ENCODE measurements at regions not wholly inside any gene's neighbourhood (a gene's known extent, or its start where the extent isn't known, plus 50 kb on each side); places are given as distances from the start of the nearest gene placed in this dataset.

DNA sequence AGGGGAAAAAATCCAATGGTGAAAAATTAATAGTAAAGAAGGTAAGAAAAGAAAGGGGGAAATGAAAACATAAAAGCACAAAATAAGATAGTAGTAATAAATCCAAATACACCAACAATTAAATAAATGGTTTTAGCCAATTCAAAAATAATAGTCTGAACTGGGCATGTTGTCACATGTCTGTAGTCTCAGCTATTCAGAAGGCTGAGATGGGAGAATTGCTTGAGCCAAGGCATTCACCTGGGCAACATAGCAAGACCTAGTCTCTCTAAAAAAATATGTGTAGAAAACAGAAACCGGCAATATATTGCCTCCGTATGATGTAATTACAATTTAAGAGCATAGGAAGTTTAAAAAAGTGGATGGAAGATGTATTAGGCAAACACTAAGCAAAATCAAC lies 311.3 kb upstream of the FERMT1 start:
- Histone ChIP-seq H3K9ac (ENCODE audit: low read depth in 1 of 2, low read length in 2 of 2) (no peak overlapping the region), H3K9me3 (ENCODE audit: control insufficient read depth in 4 of 4, low read length in 3 of 4) (peaks cover 0 to 6% (median 2%) of the 10 kb centered on the region in 4 donors), H3K27ac (ENCODE audit: low read depth in 1 of 2, low read length in 2 of 2) (no peak overlapping the region), H3K27me3 (ENCODE audit: control insufficient read depth in 4 of 4, insufficient read depth in 4 of 4, low read length in 3 of 4) (peaks cover 0 to 3% (median 0%) of the 10 kb centered on the region in 4 donors), H3K4me1 (ENCODE audit: control insufficient read depth in 4 of 4, insufficient read depth in 4 of 4, low read length in 3 of 4) (no peaks in the 10 kb centered on the region), H3K4me3 (ENCODE audit: low read depth in 1 of 3, low read length in 3 of 3) (no peak overlapping the region), H3K36me3 (ENCODE audit: control insufficient read depth in 4 of 4, insufficient read depth in 3 of 4, low read depth in 1 of 4, low read length in 3 of 4) (no peaks in the 10 kb centered on the region)
- WGBS = 88% methylated on average over 2 of the region's 2 CpGs
- TF ChIP-seq SP1 (IDR thresholded peaks at IDR 0.05) = no peak
- no peak for TF ChIP-seq EGR1 (IDR thresholded peaks at IDR 0.05; ENCODE audit: low read depth in 2 of 2)
- TF ChIP-seq RAD21 (IDR thresholded peaks at IDR 0.05) = no peak
- TF ChIP-seq NR2F2 (IDR thresholded peaks at IDR 0.05) = no peak
- no peak for TF ChIP-seq HNF4G (IDR thresholded peaks at IDR 0.05)
- TF ChIP-seq ATF3 (IDR thresholded peaks at IDR 0.05) = no peak
- no peak for DNase-seq (ENCODE audit: low spot score)

GRCh38 chr20:6430381-6430780 lies 307.6 kb upstream of the FERMT1 start:
- H3K9ac ChIP-seq (ENCODE audit: low read depth in 1 of 2, low read length in 2 of 2) = no peak overlapping the region
- peaks cover 0 to 6% (median 0%) of the 10 kb centered on the region in 4 donors for H3K27me3 ChIP-seq (ENCODE audit: control insufficient read depth in 4 of 4, insufficient read depth in 4 of 4, low read length in 3 of 4)
- H3K36me3 ChIP-seq (ENCODE audit: control insufficient read depth in 4 of 4, insufficient read depth in 3 of 4, low read depth in 1 of 4, low read length in 3 of 4) = no peaks in the 10 kb centered on the region
- TF ChIP-seq JUND (IDR thresholded peaks at IDR 0.05) (no peak), REST (IDR thresholded peaks at IDR 0.05) (no peak), ATF3 (IDR thresholded peaks at IDR 0.05) (no peak)
- no peaks in the 10 kb centered on the region for H3K4me1 ChIP-seq (ENCODE audit: control insufficient read depth in 4 of 4, insufficient read depth in 4 of 4, low read length in 3 of 4)
- no peak for DNase-seq (ENCODE audit: low spot score)
- no peak overlapping the region for H3K4me3 ChIP-seq (ENCODE audit: low read depth in 1 of 3, low read length in 3 of 3)
- H3K9me3 ChIP-seq (ENCODE audit: control insufficient read depth in 4 of 4, low read length in 3 of 4) = peaks cover 0 to 6% (median 2%) of the 10 kb centered on the region in 4 donors
- no peak overlapping the region for H3K27ac ChIP-seq (ENCODE audit: low read depth in 1 of 2, low read length in 2 of 2)

GRCh38 chr20:6426287-6426891 lies 303.6 kb upstream of the FERMT1 start:
- TF ChIP-seq TAF1 (conservative IDR thresholded peaks at IDR 0.05) = no peak

More at GRCh38 chr20:6426287-6426891, 303.6 kb upstream of the FERMT1 start:
- no peak for DNase-seq (ENCODE audit: low spot score)
- H3K9me3 ChIP-seq (ENCODE audit: control insufficient read depth in 4 of 4, low read length in 3 of 4) = peaks cover 0 to 6% (median 2%) of the 10 kb centered on the region in 4 donors
- no peaks in the 10 kb centered on the region for H3K36me3 ChIP-seq (ENCODE audit: control insufficient read depth in 4 of 4, insufficient read depth in 3 of 4, low read depth in 1 of 4, low read length in 3 of 4)
- peaks cover 0 to 3% (median 0%) of the 10 kb centered on the region in 4 donors for H3K27me3 ChIP-seq (ENCODE audit: control insufficient read depth in 4 of 4, insufficient read depth in 4 of 4, low read length in 3 of 4)
- H3K9ac ChIP-seq (ENCODE audit: low read depth in 1 of 2, low read length in 2 of 2) = no peak overlapping the region
- no peaks in the 10 kb centered on the region for H3K4me1 ChIP-seq (ENCODE audit: control insufficient read depth in 4 of 4, insufficient read depth in 4 of 4, low read length in 3 of 4)
- H3K27ac ChIP-seq (ENCODE audit: low read depth in 1 of 2, low read length in 2 of 2) = no peak overlapping the region
- H3K4me3 ChIP-seq (ENCODE audit: low read depth in 1 of 3, low read length in 3 of 3) = no peak overlapping the region
- WGBS = 59% methylated on average over 1 of the region's 1 CpG
